HG02610 (cell line): ENCODE measurements at regions not wholly inside any gene's neighbourhood (a gene's known extent, or its start where the extent isn't known, plus 50 kb on each side); places are given as distances from the start of the nearest gene placed in this dataset.

Experiments used
- ATAC-seq: cut with Tn5 transposase; IDR thresholded peaks from one replicate; pipeline ENCODE4 v1.9.1; 2021; ENCODE audit warnings: mild to moderate bottlenecking, moderate library complexity; ENCODE audit not compliant: unreplicated experiment

DNA sequence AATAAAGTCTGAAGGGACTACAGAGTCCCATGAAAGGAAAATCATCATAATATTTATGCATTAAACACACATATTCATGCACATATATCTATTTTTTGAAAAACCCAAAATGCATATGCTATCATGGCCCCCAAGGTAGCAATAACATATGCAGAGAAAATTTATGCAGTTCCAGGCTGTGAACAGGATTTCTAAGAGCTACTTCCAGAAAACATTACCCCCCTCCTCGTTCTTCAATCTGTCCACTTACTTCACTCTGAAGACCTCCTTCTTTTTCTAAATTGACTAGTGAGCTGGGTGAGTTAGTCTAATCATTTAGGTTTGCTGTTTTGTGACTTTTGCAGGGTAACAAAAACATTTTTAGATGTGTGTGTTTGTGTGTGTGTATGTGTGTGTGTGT lies 376.4 kb upstream of the ZEB2 start:
- no peak for ATAC-seq

DNA sequence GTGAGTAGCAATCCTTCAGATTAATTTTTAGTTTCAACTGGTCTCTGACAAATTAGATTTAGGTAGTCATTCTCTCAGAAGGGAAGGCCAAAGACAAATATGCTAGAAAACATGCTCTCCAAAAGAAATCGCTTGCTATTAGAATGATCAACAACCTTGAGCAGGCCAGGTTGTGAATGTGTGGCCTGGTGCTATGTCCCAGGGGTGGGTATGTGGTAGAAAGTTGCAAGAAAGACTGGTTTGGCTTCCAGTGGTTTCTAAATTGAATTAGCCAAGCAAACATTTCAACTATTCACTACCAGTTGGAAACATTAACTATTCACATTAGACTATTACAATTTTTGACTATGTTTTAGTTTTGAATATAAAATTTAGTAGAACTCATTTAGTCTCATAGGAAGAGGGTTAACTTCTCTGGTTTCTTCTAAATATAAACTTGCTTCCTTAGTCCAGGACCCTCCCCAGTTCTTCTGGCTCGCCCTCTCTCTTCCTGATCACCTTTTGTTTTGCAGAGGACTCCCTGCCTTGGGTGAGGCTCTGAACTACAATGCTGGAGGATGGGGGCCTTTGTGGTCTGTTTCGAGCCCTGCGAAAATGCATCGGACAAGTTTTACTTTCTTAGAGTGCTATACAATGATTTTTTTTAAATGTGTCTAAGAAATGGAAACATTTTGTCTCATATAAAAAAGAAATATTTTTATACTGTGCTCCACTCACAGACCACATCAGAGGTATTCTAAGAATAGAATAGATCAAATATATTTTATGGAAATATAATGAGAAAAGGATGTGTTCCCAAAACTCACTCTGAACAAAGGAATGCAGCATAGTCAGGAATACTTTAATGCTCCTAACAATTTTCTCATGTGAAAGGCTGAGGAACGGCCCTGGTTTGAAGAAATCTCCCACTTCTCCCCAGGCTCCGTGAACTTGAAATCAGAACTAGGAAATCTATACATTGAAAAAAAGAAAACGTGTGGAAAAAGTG lies 375.0 kb upstream of the ZEB2 start:
- ATAC-seq, result no peak

DNA sequence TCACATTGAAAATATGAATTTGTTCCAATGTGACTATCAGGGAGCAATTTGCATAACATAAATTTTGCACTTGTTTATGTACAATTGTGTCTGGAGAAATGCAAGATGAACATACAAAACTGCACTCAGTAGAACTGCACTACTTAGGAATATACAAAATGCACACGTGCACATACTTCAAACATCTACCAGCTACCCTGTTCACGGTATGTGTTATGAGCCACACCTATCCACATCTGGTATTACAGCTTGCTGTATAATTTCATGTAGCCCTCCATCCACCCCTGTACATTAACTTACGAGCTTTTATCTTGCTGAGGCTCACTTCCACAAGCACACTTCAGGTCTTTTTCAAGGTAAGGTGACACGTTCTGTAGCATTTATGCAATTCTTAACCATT lies 373.5 kb upstream of the ZEB2 start:
- ATAC-seq, result no peak

DNA sequence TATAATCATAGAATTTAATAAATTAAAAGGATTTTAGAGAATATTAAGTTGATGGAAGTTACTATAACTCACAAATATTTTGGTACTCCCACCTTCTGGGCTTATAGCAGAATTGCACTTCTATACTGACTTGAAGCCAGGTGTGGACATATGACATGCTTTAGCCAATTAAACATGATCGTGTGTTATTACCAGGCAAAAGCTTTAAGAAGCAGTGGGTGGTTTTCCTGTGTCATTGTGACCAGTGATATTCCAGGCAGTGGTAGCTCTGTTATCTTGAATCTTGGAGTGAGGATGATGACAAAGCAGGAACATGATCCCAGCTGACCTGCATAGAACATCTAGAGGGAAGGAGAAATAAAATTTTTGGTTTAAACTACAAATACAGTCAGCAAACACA lies 370.9 kb upstream of the ZEB2 start:
- no peak for ATAC-seq

DNA sequence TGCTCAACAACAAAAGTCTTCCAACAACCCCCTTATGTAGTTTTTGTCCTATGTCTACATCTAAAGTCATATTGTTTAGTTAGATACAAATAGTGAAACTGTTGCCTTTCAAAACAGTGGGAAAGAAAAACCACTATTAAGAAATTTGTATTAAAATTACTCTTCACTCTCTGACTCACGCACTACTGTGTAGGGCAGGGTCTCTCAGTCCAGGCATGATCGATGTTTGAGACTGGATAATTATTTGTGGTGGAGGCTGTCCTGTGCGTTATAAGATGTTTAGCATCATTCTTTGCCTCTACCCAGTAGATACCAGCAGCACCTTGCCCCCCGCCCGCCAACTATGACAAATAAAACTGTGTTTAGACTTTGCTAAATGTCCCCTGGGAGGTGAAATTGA lies 369.4 kb upstream of the ZEB2 start:
- no peak for ATAC-seq

DNA sequence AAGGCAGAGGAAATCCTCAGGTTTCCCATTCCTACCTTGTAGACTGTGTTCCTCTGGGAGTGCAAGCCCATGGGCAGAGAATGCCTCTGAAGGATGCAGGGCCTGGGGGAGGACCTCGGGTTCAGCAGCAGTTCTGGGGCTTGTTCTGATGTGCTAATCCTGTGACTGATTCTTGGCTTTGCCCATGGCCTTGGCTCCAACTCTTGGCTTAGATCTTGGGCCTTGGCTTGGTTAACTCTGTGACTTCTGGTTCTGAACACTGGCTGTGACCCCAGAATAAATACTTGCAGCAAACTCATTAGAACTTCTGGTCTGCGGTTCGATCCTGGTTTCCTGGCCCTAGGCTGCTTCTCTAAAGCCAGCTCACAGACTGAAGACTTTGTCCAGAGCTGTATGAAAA lies 366.9 kb upstream of the ZEB2 start:
- no peak for ATAC-seq

DNA sequence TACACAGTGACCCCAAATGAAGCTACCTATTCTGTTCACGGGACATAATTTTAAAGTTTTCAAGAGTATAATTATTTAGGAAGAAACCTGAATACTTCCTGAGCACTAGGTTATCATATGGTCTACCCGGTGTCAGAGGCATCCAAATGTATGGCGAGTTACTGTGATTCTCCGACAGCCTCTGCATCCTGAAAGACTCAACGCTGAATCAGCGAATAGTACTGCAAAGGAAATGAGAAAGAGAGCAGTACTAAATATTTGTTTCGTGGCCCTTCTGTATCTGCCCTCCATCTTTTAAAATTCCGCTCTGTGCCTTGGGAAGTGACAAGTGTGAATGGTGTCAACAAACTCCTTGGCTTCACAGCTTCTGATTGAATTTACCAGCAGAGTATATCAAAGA lies 358.0 kb upstream of the ZEB2 start:
- no peak for ATAC-seq

DNA sequence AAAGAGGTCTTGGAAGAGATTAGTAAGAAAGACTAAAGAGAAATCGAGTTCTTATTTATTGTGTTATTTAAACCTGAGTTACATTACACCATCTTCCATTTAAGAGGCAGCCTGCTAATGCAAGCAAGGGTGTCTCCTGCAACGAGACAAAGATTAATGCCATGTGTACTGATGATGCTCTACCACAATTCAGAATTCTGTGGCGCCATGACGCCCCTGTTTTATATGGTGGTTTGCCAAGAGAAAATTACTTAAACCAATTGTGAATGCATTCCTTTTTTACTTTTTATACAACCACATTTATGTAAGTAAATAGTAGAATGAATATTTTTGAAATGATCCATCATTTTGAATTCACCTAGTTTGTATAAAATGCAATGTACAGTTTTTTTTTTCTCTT lies 356.1 kb upstream of the ZEB2 start:
- ATAC-seq, result no peak

DNA sequence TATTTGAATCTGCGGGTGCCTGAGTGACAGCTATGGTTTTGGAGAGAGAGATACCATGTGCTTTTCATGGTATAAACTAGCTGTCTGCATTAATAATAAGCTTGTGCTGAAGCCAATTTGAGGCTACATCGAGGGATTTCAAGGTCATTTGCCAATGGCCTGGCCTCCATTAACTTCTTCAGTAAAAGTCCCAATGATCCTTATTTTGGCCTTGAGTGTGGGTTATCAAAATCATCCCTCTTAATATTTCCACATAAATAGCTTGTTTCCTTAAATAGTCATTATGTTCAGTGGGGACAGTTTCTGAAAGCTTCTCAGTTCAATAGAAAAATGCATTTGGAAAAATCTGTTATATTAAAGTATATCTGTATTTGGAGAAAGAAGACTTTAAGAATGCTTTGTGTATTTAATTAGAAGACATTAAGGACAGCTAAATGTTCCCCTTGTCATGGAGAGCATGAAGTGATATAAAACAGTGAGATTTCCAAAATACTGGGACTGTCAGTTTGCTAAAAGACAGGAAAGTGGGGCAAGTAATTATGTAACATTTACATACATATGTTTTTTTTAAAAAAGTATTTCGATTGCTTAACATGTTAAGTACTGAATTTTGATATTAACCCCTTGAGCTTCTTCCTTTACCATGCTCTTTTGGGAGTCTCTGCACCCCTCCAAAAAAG lies 355.5 kb upstream of the ZEB2 start:
- no peak for ATAC-seq

DNA sequence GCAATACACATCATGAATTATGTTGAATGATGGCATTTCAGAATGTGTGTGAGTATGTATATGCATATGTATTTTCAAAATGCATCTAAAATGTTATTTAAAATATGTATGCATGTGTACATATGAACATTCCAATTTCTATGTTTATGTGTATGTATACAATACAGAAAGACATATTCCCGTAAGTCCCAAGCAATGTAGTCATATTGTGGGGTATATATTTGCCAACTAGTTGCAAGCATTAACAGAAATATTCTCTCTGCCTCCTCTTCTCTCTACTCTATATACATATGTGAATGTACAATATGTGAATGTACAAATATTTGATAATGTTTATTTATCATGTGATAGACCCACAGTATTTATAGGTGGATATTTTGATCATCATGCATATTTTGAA lies 345.8 kb upstream of the ZEB2 start:
- no peak for ATAC-seq

DNA sequence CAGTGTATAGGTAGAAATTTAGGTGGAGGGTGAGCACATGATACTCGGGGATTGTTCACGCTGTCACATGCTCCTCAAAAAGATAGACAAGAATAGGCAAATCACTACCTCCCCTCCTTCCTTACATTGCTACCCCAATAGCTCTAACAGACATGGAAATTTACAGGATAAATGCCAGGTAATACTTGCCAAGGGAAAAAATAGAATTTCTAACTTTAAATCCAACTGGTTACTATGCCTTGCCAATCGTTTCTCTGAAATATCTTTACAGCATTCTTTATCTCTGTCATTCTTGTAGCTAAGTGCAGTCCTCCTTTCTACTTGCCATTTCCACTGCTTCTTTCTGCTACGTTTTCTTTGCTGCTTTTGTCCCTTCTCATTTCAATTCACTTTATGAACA lies 339.8 kb upstream of the ZEB2 start:
- ATAC-seq, result no peak

DNA sequence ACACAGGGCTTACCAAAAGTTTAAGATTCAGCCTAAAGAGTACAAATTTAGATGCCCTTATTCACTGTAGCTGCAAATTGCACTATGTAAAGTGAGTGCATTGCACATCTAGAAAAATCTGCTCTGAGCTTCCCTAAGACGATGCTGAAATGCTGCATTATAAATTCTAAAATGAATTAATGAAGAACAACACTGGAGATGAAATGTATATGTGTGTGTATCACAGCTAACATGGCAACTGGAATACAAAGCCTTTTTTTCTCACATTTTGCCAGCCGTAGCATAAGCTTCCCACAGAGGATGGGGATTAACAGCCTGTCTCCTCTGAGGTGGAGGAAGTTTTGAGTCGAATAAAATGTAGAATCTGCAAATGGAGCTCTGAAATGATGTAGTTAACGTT lies 338.3 kb upstream of the ZEB2 start:
- no peak for ATAC-seq

DNA sequence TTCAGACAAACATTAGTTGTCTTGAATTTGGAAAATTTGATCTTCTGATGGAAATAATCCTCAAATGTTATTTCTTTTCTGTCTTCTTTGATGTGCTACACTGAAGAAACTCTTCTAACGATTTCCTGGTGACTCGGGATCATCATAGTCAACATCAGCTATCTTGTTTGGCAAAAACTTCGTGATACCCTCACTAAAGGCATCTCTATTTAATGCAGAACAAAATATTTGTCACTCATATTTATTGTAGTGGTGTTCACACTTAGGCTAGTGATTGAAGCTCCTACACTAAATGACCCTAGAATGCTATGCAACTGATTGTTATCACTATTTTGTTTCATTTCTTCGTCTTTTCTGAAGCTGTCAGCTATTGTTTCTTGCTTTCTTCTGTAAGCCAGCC lies 334.7 kb upstream of the ZEB2 start:
- no peak for ATAC-seq

DNA sequence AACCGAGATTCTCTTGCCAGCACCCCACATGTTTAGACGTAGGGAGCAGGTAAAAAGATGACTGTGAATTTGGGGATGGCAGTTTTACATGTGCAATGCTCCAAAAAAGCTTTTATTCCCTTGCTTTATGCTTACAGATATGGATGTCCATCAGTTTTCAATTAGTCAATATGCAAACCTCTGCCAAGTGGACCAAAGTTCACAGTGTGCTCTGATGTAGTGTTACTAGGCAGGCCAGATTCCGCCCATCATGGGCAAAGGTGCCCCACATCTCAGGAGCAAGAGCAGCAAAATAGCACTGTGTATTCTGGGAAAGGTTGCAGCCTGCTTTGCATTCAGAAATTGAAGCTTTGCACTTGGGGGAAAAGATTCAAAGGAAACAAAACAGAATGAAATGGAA lies 329.7 kb upstream of the ZEB2 start:
- ATAC-seq, result no peak

DNA sequence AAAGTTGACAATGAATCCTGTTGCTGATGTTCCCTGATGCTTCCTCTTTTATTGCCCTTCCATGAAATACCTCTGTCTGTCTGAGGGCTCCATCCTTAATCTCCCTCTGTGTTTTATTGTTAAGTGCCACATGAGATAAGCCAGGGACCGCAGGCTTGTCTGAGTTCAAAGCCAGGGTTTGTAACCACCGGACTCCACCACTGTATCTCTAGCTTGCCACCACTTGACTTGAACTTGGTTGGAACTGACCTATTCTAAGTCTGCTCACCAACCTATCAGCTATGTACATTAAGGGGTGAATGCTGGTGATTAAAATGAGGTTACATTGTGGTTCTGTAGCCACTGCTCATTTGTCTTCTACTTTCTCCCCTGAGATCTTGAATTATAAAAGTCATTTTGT lies 328.5 kb upstream of the ZEB2 start:
- ATAC-seq, result no peak

DNA sequence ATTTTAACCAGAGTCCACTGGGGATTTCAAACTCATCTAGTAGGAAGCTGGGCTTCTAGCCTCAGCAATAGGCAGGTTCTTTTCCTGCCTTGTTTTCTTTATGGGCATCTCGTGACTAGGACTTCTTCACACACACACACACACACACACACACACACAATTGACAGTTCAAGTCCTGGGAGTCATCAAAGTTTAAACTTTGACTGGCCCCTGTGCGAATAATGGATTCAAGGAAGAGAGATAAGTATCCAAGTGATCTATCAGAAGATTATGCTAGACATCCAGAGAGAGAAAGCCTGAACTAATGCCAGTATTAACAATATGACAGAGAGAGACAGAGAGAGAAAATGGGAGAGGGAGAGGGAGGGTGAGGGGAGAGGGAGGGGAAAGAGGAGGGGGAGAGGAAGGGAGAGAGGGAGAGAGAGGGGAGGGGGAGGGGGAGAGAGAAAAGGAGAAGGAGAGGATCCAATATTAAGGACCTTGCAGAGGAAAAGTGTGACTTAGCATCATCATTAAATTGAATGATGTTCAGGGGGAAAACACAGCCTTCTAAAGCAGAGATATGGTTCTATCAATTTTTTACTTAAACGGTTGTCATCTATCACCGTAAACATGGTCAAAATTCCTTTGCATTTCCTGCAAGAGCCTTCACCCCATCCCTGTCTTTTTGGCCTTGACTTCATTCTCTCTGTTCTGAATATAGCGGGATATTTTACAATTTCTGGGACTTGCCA lies 327.6 kb upstream of the ZEB2 start:
- ATAC-seq, result no peak

DNA sequence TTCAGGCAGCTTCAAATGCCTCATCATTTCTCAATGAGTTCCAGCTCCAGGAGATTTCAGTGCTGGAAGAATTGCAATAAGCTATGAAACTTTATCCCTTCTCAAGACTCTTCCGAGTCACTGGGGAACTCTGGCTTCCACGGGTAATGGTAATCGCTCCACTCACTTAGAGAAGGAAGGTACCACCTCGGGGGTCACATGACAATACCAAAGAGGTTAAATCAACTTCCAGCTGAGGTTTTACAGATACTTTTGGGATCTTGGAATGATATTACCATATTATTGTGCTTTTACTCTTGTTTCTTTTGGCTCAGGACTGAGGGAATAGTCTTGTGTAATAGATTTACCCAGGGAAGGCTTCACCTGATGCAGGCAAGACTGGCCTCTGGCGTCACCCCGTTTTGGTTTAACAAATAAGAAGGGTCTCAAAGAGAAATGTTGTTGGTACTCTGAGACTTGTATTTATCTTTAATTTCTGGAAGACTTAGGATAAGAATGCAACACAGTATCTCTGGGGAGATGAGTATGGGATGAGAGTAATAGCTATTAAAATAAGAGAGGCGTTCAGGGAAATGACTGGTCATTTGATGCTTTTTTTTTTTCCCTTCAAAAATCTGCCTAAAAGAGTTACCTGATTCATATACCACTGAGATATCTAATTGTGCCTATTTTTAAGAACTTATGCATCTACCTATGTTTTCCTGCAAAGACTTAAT lies 316.9 kb upstream of the ZEB2 start:
- ATAC-seq, result no peak

DNA sequence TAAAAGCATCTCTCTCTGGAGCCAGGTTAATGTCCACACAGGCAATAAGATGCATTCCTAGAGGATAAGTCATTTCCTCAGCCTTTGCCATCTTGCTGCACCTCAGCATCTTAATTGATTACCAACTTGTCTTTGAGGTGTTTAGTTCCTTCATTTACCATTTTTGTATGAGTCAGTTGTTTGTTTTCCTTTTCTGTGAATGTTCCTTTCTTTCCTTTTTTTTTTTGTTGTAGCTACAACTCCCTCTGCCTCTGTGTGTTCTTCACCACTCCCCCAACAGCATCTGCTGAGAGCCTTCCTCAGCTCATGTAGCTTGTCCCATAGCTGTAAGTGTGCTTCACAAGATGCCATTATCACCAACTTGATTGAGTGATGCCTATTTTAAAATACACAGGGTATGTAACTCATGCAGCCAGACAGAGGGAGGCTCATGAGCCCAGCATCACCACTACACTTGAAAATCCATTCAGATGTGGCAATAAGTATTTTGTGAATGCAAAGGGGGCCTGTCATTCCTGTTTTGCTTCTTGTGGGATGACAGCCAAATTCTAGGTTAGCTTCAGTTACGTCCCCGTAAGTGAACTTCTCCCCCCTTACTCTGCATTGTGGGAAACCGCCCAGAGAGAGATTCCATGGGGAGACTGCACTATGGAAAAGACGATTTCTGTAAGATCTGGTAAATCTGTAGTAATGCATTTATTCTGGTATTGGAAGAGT lies 315.9 kb upstream of the ZEB2 start:
- ATAC-seq, result no peak

DNA sequence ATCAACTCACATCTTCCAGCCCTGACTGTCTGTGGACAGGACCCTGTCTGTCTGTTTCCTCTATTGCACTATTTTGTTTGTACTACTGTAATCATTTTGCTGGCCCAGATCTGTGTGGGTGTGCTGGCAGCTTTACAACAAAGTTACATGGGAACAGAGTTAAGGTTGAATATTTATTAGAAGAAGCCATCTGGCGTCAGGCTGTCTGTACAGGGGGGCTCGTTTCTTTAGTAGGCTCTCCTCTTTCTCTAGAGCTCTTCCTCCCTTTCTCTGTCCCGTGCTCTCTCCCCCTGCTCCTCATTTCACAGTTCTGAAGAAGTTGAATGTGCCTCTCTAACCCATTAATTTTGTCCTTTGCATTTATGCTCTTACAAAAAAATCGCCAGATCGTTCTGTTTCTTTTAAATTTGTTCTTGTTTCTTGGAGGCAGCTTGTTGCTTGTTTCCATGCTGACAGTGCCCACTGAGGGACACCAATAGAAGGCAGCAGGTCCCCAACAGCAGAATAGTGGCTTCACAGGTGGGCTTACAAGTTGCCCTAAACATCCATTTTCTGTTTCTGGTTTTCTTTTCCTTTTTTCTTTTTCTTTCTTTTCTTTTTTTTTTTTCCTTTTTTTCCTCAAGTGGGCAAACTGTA lies 315.2 kb upstream of the ZEB2 start:
- ATAC-seq, result no peak

DNA sequence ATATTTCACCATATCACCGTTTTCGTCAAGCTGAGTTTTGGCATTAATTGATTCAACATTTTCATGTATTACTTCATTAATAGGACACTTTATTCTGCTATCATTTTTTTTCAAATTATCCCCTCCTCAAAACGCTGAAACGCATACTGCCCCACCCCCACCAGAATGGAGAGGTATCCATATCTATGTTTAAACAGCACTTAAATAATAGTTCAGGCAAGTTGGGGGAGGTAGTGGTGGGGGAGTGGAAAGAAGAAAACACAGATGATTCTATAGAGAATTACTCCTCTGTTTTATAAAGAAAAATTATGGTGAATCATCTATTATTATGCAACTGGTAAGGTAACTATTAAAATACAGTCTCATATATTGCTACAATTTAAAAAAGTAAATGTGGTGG lies 314.4 kb upstream of the ZEB2 start:
- ATAC-seq, result no peak
